ENCODE measurements at regions not wholly inside any gene's neighbourhood (a gene's known extent, or its start where the extent isn't known, plus 50 kb on each side); places are given as distances from the start of the nearest gene placed in this dataset.

DNA sequence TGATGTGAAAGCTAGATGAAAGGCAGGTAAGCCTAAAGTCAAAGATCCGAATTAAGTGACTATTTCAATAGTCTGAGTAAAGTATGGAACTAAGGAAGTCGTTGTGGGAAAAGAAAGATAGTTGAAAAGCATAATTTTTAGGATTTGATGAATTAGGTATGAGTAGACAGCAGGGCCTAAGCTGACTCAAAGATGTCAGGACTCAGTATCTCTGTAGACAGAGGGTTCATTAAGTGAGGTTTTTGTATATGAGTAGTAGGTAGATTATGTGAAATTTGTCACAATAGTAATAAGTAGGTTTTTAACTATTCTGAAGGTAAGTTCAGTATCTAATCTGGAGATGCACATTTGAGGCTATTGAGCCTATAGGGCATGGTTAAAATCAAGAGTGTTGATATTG, 196.4 kb downstream of the RASSF9 start:
- TF ChIP-seq EZH2 (IDR thresholded peaks at IDR 0.05; ENCODE audit: low read length, missing control alignments): no peak
- TF ChIP-seq, protein P1, sequence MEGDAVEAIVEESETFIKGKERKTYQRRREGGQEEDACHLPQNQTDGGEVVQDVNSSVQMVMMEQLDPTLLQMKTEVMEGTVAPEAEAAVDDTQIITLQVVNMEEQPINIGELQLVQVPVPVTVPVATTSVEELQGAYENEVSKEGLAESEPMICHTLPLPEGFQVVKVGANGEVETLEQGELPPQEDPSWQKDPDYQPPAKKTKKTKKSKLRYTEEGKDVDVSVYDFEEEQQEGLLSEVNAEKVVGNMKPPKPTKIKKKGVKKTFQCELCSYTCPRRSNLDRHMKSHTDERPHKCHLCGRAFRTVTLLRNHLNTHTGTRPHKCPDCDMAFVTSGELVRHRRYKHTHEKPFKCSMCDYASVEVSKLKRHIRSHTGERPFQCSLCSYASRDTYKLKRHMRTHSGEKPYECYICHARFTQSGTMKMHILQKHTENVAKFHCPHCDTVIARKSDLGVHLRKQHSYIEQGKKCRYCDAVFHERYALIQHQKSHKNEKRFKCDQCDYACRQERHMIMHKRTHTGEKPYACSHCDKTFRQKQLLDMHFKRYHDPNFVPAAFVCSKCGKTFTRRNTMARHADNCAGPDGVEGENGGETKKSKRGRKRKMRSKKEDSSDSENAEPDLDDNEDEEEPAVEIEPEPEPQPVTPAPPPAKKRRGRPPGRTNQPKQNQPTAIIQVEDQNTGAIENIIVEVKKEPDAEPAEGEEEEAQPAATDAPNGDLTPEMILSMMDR (conservative IDR thresholded peaks at IDR 0.05 in 1 of 2, IDR thresholded peaks at IDR 0.05 in 1 of 2; ENCODE audit: low read depth in 1 of 2, low read length in 2 of 2): no peak
